PC-9 (cell line): ENCODE measurements at regions not wholly inside any gene's neighbourhood (a gene's known extent, or its start where the extent isn't known, plus 50 kb on each side); places are given as distances from the start of the nearest gene placed in this dataset.

Experiments used
- BruUV-seq: library from RNA; stranded (reverse); fragments of 400-500 nt; replicated peaks from 2 replicates; lab custom pipeline; 2021; lab: Mats Ljungman, UMichigan
- CTCF ChIA-PET: fragments of 300-600 bp; sonication (Branson Sonifier 250); formaldehyde crosslinking; loops from one replicate; lab custom pipeline; 2022; ENCODE audit warnings: antibody characterized with exemption; lab: Charles Lee
- POLR2A ChIA-PET: fragments of 300-600 bp; sonication (Branson Sonifier 250); formaldehyde crosslinking; loops from one replicate; lab custom pipeline; 2022; ENCODE audit warnings: antibody characterized with exemption; ENCODE audit not compliant: unreplicated experiment; lab: Charles Lee
- DNase-seq, 2 experiments: peaks; one replicate each; pipeline versions ENCODE4 v3.0.0 to v3.0.0-alpha.2; 2015 to 2022; ENCODE audit warnings: mixed read lengths in 1 of 2
- H2AFZ ChIP-seq: fragments of 200-600 bp; sonication (generic); 2 replicates; pipeline ENCODE4 v1.8.1; 2017; ENCODE audit warnings: antibody characterized with exemption
- H3F3A ChIP-seq: fragments of 200-600 bp; sonication (generic); 2 replicates; pipeline ENCODE4 v1.8.1; 2017; ENCODE audit warnings: antibody characterized with exemption, mild to moderate bottlenecking, low read depth; ENCODE audit not compliant: insufficient read depth
- H3K27ac ChIP-seq: fragments of 200-600 bp; sonication (generic); 2 replicates; pipeline ENCODE4 v1.6.1; 2016; ENCODE audit warnings: mixed run types
- H3K27me3 ChIP-seq: fragments of 200-600 bp; sonication (generic); 2 replicates; pipeline ENCODE4 v1.6.1; 2016; ENCODE audit warnings: low read depth, mixed run types; ENCODE audit not compliant: insufficient read depth
- H3K36me3 ChIP-seq: fragments of 200-600 bp; sonication (generic); 2 replicates; pipeline ENCODE4 v1.6.1; 2016; ENCODE audit warnings: low read depth, mixed run types
- H3K4me1 ChIP-seq: fragments of 200-600 bp; sonication (generic); replicated peaks from 2 replicates; pipeline ENCODE4 v1.6.1; 2016; ENCODE audit warnings: mixed run types; ENCODE audit not compliant: insufficient read depth
- H3K4me2 ChIP-seq: fragments of 200-600 bp; sonication (generic); 2 replicates; pipeline ENCODE4 v1.6.1; 2017; ENCODE audit warnings: mixed run types
- H3K4me3 ChIP-seq: fragments of 200-600 bp; sonication (generic); 2 replicates; pipeline ENCODE4 v1.6.1; 2016; ENCODE audit warnings: mixed run types
- H3K79me2 ChIP-seq: fragments of 200-600 bp; sonication (generic); 2 replicates; pipeline ENCODE4 v1.6.1; 2017; ENCODE audit warnings: low read depth, mixed run types
- H3K9me2 ChIP-seq: fragments of 200-600 bp; sonication (generic); 2 replicates; pipeline ENCODE4 v1.8.1; 2017; ENCODE audit warnings: mild to moderate bottlenecking; ENCODE audit not compliant: insufficient read depth
- H3K9me3 ChIP-seq: fragments of 200-600 bp; sonication (generic); 2 replicates; pipeline ENCODE4 v1.8.1; 2016; ENCODE audit warnings: low read depth; ENCODE audit not compliant: insufficient read depth
- H4K20me1 ChIP-seq: fragments of 200-600 bp; sonication (generic); 2 replicates; pipeline ENCODE4 v1.8.1; 2017; ENCODE audit not compliant: insufficient read depth
- CTCF ChIP-seq: fragments of 200-600 bp; sonication (generic); conservative IDR thresholded peaks from 2 replicates; pipeline ENCODE4 v1.6.1; 2017; ENCODE audit warnings: mixed run types, antibody characterized with exemption, mild to moderate bottlenecking, moderate library complexity
- EZH2 ChIP-seq: fragments of 200-600 bp; sonication (generic); IDR thresholded peaks from 2 replicates; pipeline ENCODE4 v1.8.0; 2017; ENCODE audit warnings: antibody characterized with exemption, low read depth
- intact Hi-C: fragments of 100-400 bp; cut with micrococcal nuclease; formaldehyde crosslinking; loops from one replicate; pipeline ENCODE4 v1.10.0; 2022; ENCODE audit not compliant: unreplicated experiment

- no peak for TF ChIP-seq EZH2
- no peak for TF ChIP-seq CTCF
- Histone ChIP-seq H4K20me1 (no peaks in the 10 kb centered on the region), H3K4me1 (no peaks in the 10 kb centered on the region), H3K27ac (no peak overlapping the region), H3F3A (no peaks in the 10 kb centered on the region), H3K27me3 (no peaks in the 10 kb centered on the region), H3K79me2 (no peaks in the 10 kb centered on the region), H3K9me2 (0 out of 2 replicates have a peak, but pooled peaks cover 3% of the 10 kb centered on the region), H3K4me3 (no peak overlapping the region), H3K4me2 (no peak overlapping the region), H3K9me3 (no peaks in the 10 kb centered on the region), H3K36me3 (no peaks in the 10 kb centered on the region), H2AFZ (no peak overlapping the region)
- no peak for DNase-seq
- no TSS peak for BruUV-seq
- ChIA-PET POLR2A (no interaction called here), CTCF (no interaction called here)
- intact Hi-C loops, result no loop called here
Measured at GRCh38 chr5:105288946-105289345, 1726.4 kb upstream of the NUDT12 start.

- no peak for DNase-seq
Measured at GRCh38 chr5:105283134-105283533, 1720.5 kb upstream of the NUDT12 start.

GRCh38 chr5:105274079-105274478 is 1711.5 kb upstream of the NUDT12 start:
- CTCF ChIA-PET, result no interaction called here
- intact Hi-C loops, result no loop called here
- H3K27ac ChIP-seq, result no peak overlapping the region
- POLR2A ChIA-PET, result no interaction called here
- H3K79me2 ChIP-seq, result no peaks in the 10 kb centered on the region
- no peaks in the 10 kb centered on the region for H3F3A ChIP-seq
- TF ChIP-seq CTCF (no peak), EZH2 (no peak)
- no peak overlapping the region for H3K4me3 ChIP-seq
- H3K36me3 ChIP-seq, result no peaks in the 10 kb centered on the region
- no peaks in the 10 kb centered on the region for H3K9me3 ChIP-seq
- no peaks in the 10 kb centered on the region for H4K20me1 ChIP-seq
- no peak overlapping the region for H3K4me2 ChIP-seq
- DNase-seq, result no peak
- H2AFZ ChIP-seq, result no peak overlapping the region
- no TSS peak for BruUV-seq
- no peaks in the 10 kb centered on the region for H3K9me2 ChIP-seq
- no peaks in the 10 kb centered on the region for H3K27me3 ChIP-seq
- no peaks in the 10 kb centered on the region for H3K4me1 ChIP-seq

More at GRCh38 chr5:105283134-105283533, 1720.5 kb upstream of the NUDT12 start:
- Histone ChIP-seq H3K4me2 (no peak overlapping the region), H3K79me2 (no peaks in the 10 kb centered on the region), H2AFZ (no peak overlapping the region), H3K4me3 (no peak overlapping the region), H3F3A (no peaks in the 10 kb centered on the region), H3K36me3 (no peaks in the 10 kb centered on the region), H4K20me1 (no peaks in the 10 kb centered on the region), H3K27ac (no peak overlapping the region), H3K9me3 (no peaks in the 10 kb centered on the region), H3K4me1 (no peaks in the 10 kb centered on the region), H3K9me2 (no peaks in the 10 kb centered on the region), H3K27me3 (no peaks in the 10 kb centered on the region)
- no peak for TF ChIP-seq EZH2
- TF ChIP-seq CTCF, result no peak
- no TSS peak for BruUV-seq
- intact Hi-C loops, result no loop called here
- ChIA-PET CTCF (no interaction called here), POLR2A (no interaction called here)
